DOHH2 (cell line): ENCODE measurements at regions not wholly inside any gene's neighbourhood (a gene's known extent, or its start where the extent isn't known, plus 50 kb on each side); places are given as distances from the start of the nearest gene placed in this dataset.

Source experiments
- H3F3A ChIP-seq: fragments of 200-600 bp; sonication (generic), shearing (Covaris generic); 2 replicates; pipeline ENCODE4 v1.6.0; 2016; ENCODE audit warnings: antibody characterized with exemption, mild to moderate bottlenecking; ENCODE audit not compliant: control insufficient read depth, insufficient read depth
- H3K27ac ChIP-seq: fragments of 200-600 bp; sonication (generic); 2 replicates; pipeline ENCODE4 v1.5.1; 2014; ENCODE audit warnings: low read depth, mild to moderate bottlenecking, low read length, moderate library complexity
- H3K27me3 ChIP-seq: fragments of 200-600 bp; sonication (generic); 2 replicates; pipeline ENCODE4 v1.6.1; 2014; ENCODE audit warnings: mild to moderate bottlenecking, low read length, mixed read lengths; ENCODE audit not compliant: control insufficient read depth
- H3K36me3 ChIP-seq: fragments of 200-600 bp; sonication (generic); 2 replicates; pipeline ENCODE4 v1.6.1; 2014; ENCODE audit warnings: mild to moderate bottlenecking, low read length, moderate library complexity, mixed read lengths; ENCODE audit not compliant: control insufficient read depth
- H3K4me1 ChIP-seq: fragments of 200-600 bp; sonication (generic); 2 replicates; pipeline ENCODE4 v1.6.1; 2014; ENCODE audit warnings: mild to moderate bottlenecking, low read length, mixed read lengths; ENCODE audit not compliant: control insufficient read depth
- H3K4me2 ChIP-seq: fragments of 200-600 bp; sonication (generic); 2 replicates; pipeline ENCODE4 v1.6.0; 2014; ENCODE audit warnings: mild to moderate bottlenecking, low read length, moderate library complexity
- H3K4me3 ChIP-seq: fragments of 200-600 bp; sonication (generic); 2 replicates; pipeline ENCODE4 v1.5.1; 2014; ENCODE audit warnings: mild to moderate bottlenecking, low read length, mixed read lengths
- H3K79me2 ChIP-seq: fragments of 200-600 bp; sonication (generic); 2 replicates; pipeline ENCODE4 v1.6.1; 2014; ENCODE audit warnings: mild to moderate bottlenecking, low read length, mixed read lengths; ENCODE audit not compliant: control insufficient read depth
- H3K9me2 ChIP-seq: fragments of 200-600 bp; sonication (generic); replicated peaks from 2 replicates; pipeline ENCODE4 v1.6.1; 2014; ENCODE audit warnings: mild to moderate bottlenecking, low read length, mixed read lengths; ENCODE audit not compliant: control insufficient read depth
- H3K9me3 ChIP-seq: fragments of 200-600 bp; sonication (generic); 2 replicates; pipeline ENCODE4 v1.6.1; 2014; ENCODE audit warnings: antibody characterized with exemption, low read length, mixed read lengths; ENCODE audit not compliant: control insufficient read depth, insufficient read depth
- H4K20me1 ChIP-seq: fragments of 200-600 bp; sonication (generic); 2 replicates; pipeline ENCODE4 v1.6.0; 2014; ENCODE audit warnings: low read depth, mild to moderate bottlenecking, antibody characterized with exemption, low read length, moderate library complexity; ENCODE audit not compliant: control insufficient read depth, insufficient read depth
- EZH2phosphoT487 ChIP-seq: fragments of 200-600 bp; sonication (generic); IDR thresholded peaks from 2 replicates; pipeline ENCODE4 v1.6.1; 2017; ENCODE audit warnings: borderline replicate concordance, mild to moderate bottlenecking, antibody characterized with exemption, low read length, moderate library complexity, mixed read lengths
- TF ChIP-seq, protein P1 (sequence below): fragments of 200-600 bp; sonication (generic); IDR thresholded peaks from one replicate; pipeline ENCODE4 v1.5.1; 2014; ENCODE audit warnings: antibody characterized with exemption, mild to moderate bottlenecking, low read depth, low read length; ENCODE audit not compliant: poor library complexity, severe bottlenecking

DNA sequence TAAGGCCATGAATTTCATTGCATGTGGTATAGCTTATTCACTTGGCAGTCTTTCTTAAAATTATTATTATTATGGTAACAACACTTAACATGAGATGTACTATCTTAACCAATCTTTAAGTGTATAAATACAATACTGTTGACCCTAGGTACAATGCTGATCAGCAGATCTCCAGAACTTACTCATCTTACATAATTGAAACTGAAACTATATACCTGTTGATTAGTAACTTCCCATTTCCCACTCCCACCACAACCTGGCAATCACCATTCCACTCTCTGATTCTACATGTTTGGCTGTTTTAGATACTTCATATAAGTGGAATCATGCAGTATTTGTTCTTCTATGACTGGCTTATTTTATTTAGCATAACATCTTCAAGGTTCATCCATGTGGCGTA is 150.2 kb upstream of the POU2AF2 start:
- Histone ChIP-seq H4K20me1 (no peaks in the 10 kb centered on the region), H3K4me3 (no peak overlapping the region), H3F3A (no peaks in the 10 kb centered on the region), H3K36me3 (no peaks in the 10 kb centered on the region), H3K27me3 (no peaks in the 10 kb centered on the region), H3K4me2 (no peak overlapping the region), H3K9me3 (no peaks in the 10 kb centered on the region), H3K4me1 (peaks cover 15% of the 10 kb centered on the region), H3K27ac (no peak overlapping the region), H3K79me2 (no peaks in the 10 kb centered on the region), H3K9me2 (no peaks in the 10 kb centered on the region)
- TF ChIP-seq, protein P1, sequence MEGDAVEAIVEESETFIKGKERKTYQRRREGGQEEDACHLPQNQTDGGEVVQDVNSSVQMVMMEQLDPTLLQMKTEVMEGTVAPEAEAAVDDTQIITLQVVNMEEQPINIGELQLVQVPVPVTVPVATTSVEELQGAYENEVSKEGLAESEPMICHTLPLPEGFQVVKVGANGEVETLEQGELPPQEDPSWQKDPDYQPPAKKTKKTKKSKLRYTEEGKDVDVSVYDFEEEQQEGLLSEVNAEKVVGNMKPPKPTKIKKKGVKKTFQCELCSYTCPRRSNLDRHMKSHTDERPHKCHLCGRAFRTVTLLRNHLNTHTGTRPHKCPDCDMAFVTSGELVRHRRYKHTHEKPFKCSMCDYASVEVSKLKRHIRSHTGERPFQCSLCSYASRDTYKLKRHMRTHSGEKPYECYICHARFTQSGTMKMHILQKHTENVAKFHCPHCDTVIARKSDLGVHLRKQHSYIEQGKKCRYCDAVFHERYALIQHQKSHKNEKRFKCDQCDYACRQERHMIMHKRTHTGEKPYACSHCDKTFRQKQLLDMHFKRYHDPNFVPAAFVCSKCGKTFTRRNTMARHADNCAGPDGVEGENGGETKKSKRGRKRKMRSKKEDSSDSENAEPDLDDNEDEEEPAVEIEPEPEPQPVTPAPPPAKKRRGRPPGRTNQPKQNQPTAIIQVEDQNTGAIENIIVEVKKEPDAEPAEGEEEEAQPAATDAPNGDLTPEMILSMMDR: no peak
- no peak for TF ChIP-seq EZH2phosphoT487

DNA sequence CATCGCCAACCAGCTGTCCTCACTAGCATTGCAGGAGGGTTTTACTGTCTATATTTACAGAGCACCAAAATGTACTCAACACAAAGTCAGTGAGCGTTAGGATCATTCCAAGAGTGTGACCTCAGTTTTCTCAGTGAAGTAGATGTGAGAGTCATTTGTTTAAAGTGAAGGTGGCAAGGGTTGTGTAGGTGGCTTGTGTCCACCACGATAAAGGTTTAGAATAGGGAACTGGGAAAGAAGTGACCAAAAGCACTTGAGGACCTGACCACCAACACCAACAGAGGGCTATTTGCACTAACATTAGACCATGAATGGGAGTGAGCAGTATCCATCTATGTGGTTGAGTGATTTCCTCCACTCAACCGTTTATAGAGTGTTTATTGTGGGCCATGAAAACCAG is 152.5 kb upstream of the POU2AF2 start:
- Histone ChIP-seq H3K9me2 (no peaks in the 10 kb centered on the region), H3K27me3 (no peaks in the 10 kb centered on the region), H3F3A (no peaks in the 10 kb centered on the region), H3K9me3 (no peaks in the 10 kb centered on the region), H3K4me2 (no peak overlapping the region), H3K27ac (no peak overlapping the region), H3K79me2 (no peaks in the 10 kb centered on the region), H4K20me1 (no peaks in the 10 kb centered on the region), H3K36me3 (no peaks in the 10 kb centered on the region), H3K4me3 (no peak overlapping the region), H3K4me1 (peaks cover 22% of the 10 kb centered on the region)
- TF ChIP-seq, protein P1: no peak
- TF ChIP-seq EZH2phosphoT487: no peak

DNA sequence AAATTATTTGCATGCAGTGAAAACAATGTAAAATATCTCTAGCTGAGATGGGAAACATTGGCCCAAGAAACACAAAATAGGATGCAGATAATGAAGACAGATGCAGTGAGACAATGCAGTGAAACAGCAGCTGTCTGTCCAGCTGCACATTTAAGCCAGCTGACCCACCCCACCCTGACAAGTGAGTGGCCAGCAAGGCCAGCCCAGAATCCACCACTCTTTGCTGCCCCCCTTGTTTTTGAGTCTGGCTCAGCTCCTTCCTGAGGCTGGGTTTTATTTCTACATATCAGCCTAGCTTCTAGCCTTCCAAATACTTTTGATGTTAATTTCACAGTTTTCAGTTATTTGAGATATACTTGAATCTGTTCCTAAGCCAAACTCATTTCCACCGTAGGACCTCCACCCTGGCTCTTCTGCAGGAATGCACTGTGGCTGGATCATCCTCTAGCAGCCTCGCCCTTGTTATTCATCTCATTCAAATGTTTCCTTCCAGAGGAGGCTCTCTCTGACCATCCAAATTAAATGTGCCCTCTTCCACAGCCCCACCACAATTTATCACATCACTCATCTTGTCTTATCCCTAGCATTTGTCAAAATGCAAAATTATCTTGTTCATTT is 154.1 kb upstream of the POU2AF2 start:
- Histone ChIP-seq H3K79me2 (no peaks in the 10 kb centered on the region), H3K27ac (no peak overlapping the region), H3F3A (no peaks in the 10 kb centered on the region), H3K27me3 (no peaks in the 10 kb centered on the region), H3K9me2 (no peaks in the 10 kb centered on the region), H3K36me3 (no peaks in the 10 kb centered on the region), H3K9me3 (no peaks in the 10 kb centered on the region), H3K4me2 (no peak overlapping the region), H4K20me1 (no peaks in the 10 kb centered on the region), H3K4me1 (peaks cover 14% of the 10 kb centered on the region), H3K4me3 (no peak overlapping the region)
- TF ChIP-seq, protein P1: no peak
- no peak for TF ChIP-seq EZH2phosphoT487
